ENCODE measurements at regions not wholly inside any gene's neighbourhood (a gene's known extent, or its start where the extent isn't known, plus 50 kb on each side); places are given as distances from the start of the nearest gene placed in this dataset.

DNA sequence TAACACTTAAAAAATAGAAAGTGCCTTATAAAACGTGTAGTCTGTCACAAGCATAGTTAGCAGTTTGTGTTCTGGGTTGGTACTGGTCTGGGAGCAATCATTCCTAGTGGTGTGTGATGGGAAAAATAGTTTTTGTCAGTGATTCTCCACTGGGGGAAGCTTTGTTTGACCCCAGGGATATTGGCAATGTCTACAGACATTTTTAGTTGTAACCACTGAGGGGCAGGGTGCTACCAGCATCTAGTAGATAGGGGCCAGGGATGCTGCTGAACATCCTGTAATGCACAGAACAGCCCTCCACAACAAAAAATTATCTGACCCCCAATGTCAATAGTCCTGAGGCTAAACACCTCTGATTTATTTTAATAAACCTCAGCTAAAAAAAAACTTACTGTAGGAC lies 51.6 kb upstream of the CREB5 start:
- DNase-seq (ENCODE audit: low read depth, low spot score): no peak

DNA sequence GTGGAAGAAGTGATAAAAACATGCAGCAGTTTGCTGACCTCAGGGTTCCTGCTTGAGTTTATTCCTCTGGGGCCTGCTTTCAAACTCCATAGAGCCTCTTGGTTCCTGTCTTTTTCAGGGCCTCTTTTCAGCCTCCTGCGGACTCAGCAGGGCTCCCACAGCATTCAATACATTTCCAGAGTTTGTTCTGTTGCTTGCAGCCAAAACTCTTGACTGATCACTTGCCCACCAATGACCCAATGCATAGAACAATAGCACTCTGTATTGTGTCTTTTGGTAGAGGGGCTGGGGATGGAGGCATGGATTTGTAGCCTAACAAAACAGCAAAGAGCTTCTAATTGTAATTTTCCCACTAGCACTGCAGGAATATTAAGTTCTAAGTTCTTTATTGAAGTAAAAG lies 50.8 kb upstream of the CREB5 start:
- DNase-seq (ENCODE audit: low read depth, low spot score): no peak

DNA sequence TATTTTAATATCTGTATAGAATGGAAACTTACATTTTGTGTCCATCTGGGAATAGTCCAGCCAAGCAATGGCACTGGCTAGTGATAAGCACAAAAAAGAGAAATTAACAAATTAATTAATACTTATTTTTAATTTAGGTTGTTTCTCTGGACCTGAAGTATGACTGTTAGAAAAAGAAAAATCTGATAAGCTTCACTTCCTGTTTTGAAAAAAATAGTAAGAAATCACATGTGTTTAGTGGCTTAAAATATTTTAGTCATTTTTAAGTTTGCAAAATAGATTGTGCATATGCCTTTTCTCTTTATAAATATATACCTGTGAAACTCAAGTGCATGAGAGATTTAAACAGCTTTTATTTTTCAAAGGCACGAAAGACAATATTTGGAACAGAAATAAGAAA lies 50.1 kb upstream of the CREB5 start:
- no peak for DNase-seq (ENCODE audit: low read depth, low spot score)
